Inflammatory macrophage treated with lipopolysaccharide for 4 hours (primary cell): ENCODE measurements at regions not wholly inside any gene's neighbourhood (a gene's known extent, or its start where the extent isn't known, plus 50 kb on each side); places are given as distances from the start of the nearest gene placed in this dataset.

Source experiments
- DNase-seq: peaks from one replicate; pipeline ENCODE4 v3.0.0-alpha.2; 2020

- no peak for DNase-seq
These were observed 92.2 kb downstream of the TEX51 start for GRCh38 chr2:126990605-126991532.

- DNase-seq: no peak
These were observed 95.7 kb downstream of the TEX51 start for GRCh38 chr2:126994340-126994777.

GRCh38 chr2:126995621-126996377 lies 97.1 kb downstream of the TEX51 start:
- no peak for DNase-seq

- DNase-seq: no peak
These were observed 97.6 kb downstream of the TEX51 start for GRCh38 chr2:126996378-126996699.
